Pancreas (tissue), 10 donors: ENCODE measurements at regions not wholly inside any gene's neighbourhood (a gene's known extent, or its start where the extent isn't known, plus 50 kb on each side); places are given as distances from the start of the nearest gene placed in this dataset.

Source experiments
- ATAC-seq, 4 donors: fragments of 200-7000 bp; cut with Tn5 transposase; one replicate each; pipeline versions ENCODE4 v1.8.0 to v1.9.1; 2020; ENCODE audit warnings: mild to moderate bottlenecking in 4 of 4, moderate library complexity in 4 of 4
- DNase-seq, 6 donors: peaks; one replicate each; pipeline ENCODE4 v3.0.0-alpha.2; 2020
- FAIRE-seq: peaks from 2 replicates; lab custom pipeline; 2012; peaks lifted over from hg19 to GRCh38; lab: Jason Lieb, UNC
- H3K27ac ChIP-seq, 4 donors: fragments of 200-600 bp; sonication (generic); 1 replicate in 3 of 4; 2 replicates in 1 of 4; pipeline versions ENCODE4 v1.5.0 to v1.8.0; 2020
- H3K27me3 ChIP-seq, 4 donors: fragments of 200-600 bp; one replicate each; pipeline ENCODE4 v1.8.0; 2021
- H3K36me3 ChIP-seq, 3 donors: fragments of 200-600 bp; sonication (generic) in 1 of 3; one replicate each; pipeline versions ENCODE4 v1.5.0 to v1.8.0; 2020 to 2021
- H3K4me1 ChIP-seq, 3 donors: fragments of 200-600 bp; one replicate each; pipeline ENCODE4 v1.8.0; 2021
- H3K4me3 ChIP-seq, 4 donors: fragments of 200-600 bp; sonication (generic) in 2 of 4; one replicate each; pipeline versions ENCODE4 v1.5.0 to v1.8.0; 2020 to 2021
- H3K9me3 ChIP-seq, 4 donors: fragments of 200-600 bp; one replicate each; pipeline ENCODE4 v1.8.0; 2021
- WGBS, 2 donors: extraction: QIAGEN DNeasy Blood & Tissue Kit; methylation state at CpG; one replicate each; pipeline ENCODE4 v1.1.7; 2013; 5-methylcytosine and 5-hydroxymethylcytosine counted together
- intact Hi-C, 3 donors: fragments of 100-400 bp; cut with DNase I; formaldehyde crosslinking; loops; one replicate each; pipeline versions ENCODE4 v1.11.1 to v1.14.2; 2022
- TF ChIP-seq, protein P1 (sequence below), 4 donors: fragments of 200-600 bp; sonication (generic) in 3 of 4; IDR thresholded peaks; one replicate each; pipeline versions ENCODE4 v1.5.0 to v1.8.0; 2021; ENCODE audit warnings: antibody characterized with exemption in 4 of 4
- donor health status: healthy with polysubstance abuse.
- donor health status: DM: no; HTN: no; CAD: no; lungs with moderate emphysema.
- donor health status: DM: no; HTN: no; CAD: no.
- donor health status: control.
- donor health status: control.
- donor health status: Bipolar disorder and iron deficiency.
- donor health status: DM: yes; HTN: yes; CAD: no.
- donor health status: DM: no; HTN: no; CAD: no.
- donor health status: DM: no; HTN: no; CAD: no.
- donor health status: DM: yes; HTN: yes; CAD: no.

- intact Hi-C loops, result no loop called here
- no peak for DNase-seq
- no peak overlapping the region for H3K4me3 ChIP-seq
- WGBS, 2 donors, result 89 to 96% methylated on average over 16 of the region's 16 CpGs
- no peak overlapping the region for H3K27ac ChIP-seq
- no peak for FAIRE-seq
- H3K27me3 ChIP-seq, result no peaks in the 10 kb centered on the region
- no peak for ATAC-seq
- TF ChIP-seq, protein P1, sequence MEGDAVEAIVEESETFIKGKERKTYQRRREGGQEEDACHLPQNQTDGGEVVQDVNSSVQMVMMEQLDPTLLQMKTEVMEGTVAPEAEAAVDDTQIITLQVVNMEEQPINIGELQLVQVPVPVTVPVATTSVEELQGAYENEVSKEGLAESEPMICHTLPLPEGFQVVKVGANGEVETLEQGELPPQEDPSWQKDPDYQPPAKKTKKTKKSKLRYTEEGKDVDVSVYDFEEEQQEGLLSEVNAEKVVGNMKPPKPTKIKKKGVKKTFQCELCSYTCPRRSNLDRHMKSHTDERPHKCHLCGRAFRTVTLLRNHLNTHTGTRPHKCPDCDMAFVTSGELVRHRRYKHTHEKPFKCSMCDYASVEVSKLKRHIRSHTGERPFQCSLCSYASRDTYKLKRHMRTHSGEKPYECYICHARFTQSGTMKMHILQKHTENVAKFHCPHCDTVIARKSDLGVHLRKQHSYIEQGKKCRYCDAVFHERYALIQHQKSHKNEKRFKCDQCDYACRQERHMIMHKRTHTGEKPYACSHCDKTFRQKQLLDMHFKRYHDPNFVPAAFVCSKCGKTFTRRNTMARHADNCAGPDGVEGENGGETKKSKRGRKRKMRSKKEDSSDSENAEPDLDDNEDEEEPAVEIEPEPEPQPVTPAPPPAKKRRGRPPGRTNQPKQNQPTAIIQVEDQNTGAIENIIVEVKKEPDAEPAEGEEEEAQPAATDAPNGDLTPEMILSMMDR (IDR thresholded peaks at IDR 0.05), result no peak
- H3K9me3 ChIP-seq, result no peaks in the 10 kb centered on the region
- H3K4me1 ChIP-seq, result no peaks in the 10 kb centered on the region
- no peaks in the 10 kb centered on the region for H3K36me3 ChIP-seq
Observed at GRCh38 chr10:131802156-131802915, 98.5 kb upstream of the PPP2R2D start.

GRCh38 chr10:131802996-131803395 lies 97.8 kb upstream of the PPP2R2D start:
- WGBS, 2 donors, result 77 to 83% methylated on average over 13 of the region's 13 CpGs

GRCh38 chr10:131803860-131804425 lies 96.9 kb upstream of the PPP2R2D start:
- DNase-seq, result no peak
- H3K4me3 ChIP-seq, result no peak overlapping the region
- no peaks in the 10 kb centered on the region for H3K4me1 ChIP-seq
- TF ChIP-seq, protein P1 (IDR thresholded peaks at IDR 0.05), result no peak
- no peaks in the 10 kb centered on the region for H3K27me3 ChIP-seq
- no peak for FAIRE-seq
- intact Hi-C loops, result no loop called here
- no peak overlapping the region for H3K27ac ChIP-seq
- H3K9me3 ChIP-seq, result no peaks in the 10 kb centered on the region
- WGBS, 2 donors, result 58 to 64% methylated on average over 9 of the region's 9 CpGs
- ATAC-seq, result no peak
- no peaks in the 10 kb centered on the region for H3K36me3 ChIP-seq

More at GRCh38 chr10:131802996-131803395, 97.8 kb upstream of the PPP2R2D start:
- no peaks in the 10 kb centered on the region for H3K27me3 ChIP-seq
- H3K4me1 ChIP-seq, result no peaks in the 10 kb centered on the region
- TF ChIP-seq, protein P1 (IDR thresholded peaks at IDR 0.05), result no peak
- FAIRE-seq (no peak), DNase-seq (no peak), ATAC-seq (no peak)
- H3K9me3 ChIP-seq, result no peaks in the 10 kb centered on the region
- intact Hi-C loops, result no loop called here
- H3K36me3 ChIP-seq, result no peaks in the 10 kb centered on the region
- no peak overlapping the region for H3K4me3 ChIP-seq
- no peak overlapping the region for H3K27ac ChIP-seq

DNA sequence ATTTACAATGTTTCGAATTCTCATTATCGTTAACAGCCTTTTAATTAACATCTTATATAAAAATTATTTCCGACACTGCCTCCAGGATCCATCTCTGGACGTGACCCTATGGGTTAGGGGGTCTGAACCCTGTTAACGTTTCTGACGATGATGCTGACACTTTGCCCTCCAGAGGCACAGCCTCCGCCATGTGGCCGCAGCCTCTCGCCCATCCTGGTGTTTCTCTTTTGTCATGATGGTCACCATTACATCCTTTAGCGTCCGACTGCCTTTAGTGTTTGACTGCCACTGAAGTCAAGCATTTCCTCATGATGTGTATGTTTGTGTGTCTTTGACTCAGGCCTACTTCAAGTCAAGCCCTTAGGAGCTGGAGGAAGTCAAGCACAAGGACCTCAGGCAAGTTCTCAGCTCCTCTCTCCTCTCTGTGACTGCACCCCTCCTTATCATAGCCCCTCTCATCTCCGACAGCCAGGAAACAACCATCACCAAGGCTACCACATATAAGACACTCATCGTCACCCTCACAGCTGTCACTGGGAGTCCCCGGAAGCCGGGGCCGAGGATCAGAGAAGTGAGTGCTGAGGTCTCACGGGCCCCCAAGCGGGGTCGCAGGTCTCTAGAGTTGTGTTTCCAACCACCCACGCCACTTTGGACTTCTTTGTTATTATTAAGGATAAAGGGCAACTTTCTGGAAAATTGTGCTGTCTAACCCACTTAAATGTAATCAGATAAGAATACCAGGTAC lies 96.1 kb upstream of the PPP2R2D start:
- intact Hi-C loops, result no loop called here
- FAIRE-seq (no peak), DNase-seq (no peak), ATAC-seq (no peak)
- H3K36me3 ChIP-seq, result no peaks in the 10 kb centered on the region
- TF ChIP-seq, protein P1 (IDR thresholded peaks at IDR 0.05), result no peak
- no peak overlapping the region for H3K4me3 ChIP-seq
- no peaks in the 10 kb centered on the region for H3K9me3 ChIP-seq
- 79 to 85% methylated on average over 20 of the region's 20 CpGs for WGBS, 2 donors
- H3K27me3 ChIP-seq, result no peaks in the 10 kb centered on the region
- no peak overlapping the region for H3K27ac ChIP-seq
- H3K4me1 ChIP-seq, result no peaks in the 10 kb centered on the region
